Calu3 (cell line): ENCODE measurements at regions not wholly inside any gene's neighbourhood (a gene's known extent, or its start where the extent isn't known, plus 50 kb on each side); places are given as distances from the start of the nearest gene placed in this dataset.

Experiments
- BruUV-seq: library from RNA; stranded (reverse); fragments of 400-500 nt; replicated peaks from 2 replicates; lab custom pipeline; 2021; lab: Mats Ljungman, UMichigan
- CTCF ChIA-PET: fragments of 300-600 bp; sonication (Branson Sonifier 250); formaldehyde crosslinking; loops from one replicate; lab custom pipeline; 2022; ENCODE audit warnings: antibody characterized with exemption; lab: Charles Lee
- DNase-seq: peaks from one replicate; pipeline ENCODE4 v3.0.0; 2022
- H3K27ac Mint-ChIP-seq: one replicate; pipeline ENCODE4 v1.8.0; 2022; ENCODE audit warnings: mixed read lengths; ENCODE audit not compliant: unreplicated experiment
- H3K27me3 Mint-ChIP-seq: one replicate; pipeline ENCODE4 v1.8.0; 2022; ENCODE audit warnings: mixed read lengths; ENCODE audit not compliant: unreplicated experiment
- H3K36me3 Mint-ChIP-seq: one replicate; pipeline ENCODE4 v1.8.0; 2022; ENCODE audit warnings: mild to moderate bottlenecking, moderate library complexity, mixed read lengths; ENCODE audit not compliant: insufficient read depth, unreplicated experiment
- H3K4me1 Mint-ChIP-seq: one replicate; pipeline ENCODE4 v1.8.0; 2022; ENCODE audit warnings: mild to moderate bottlenecking, low read depth, mixed read lengths; ENCODE audit not compliant: unreplicated experiment
- H3K4me3 Mint-ChIP-seq: one replicate; pipeline ENCODE4 v1.8.0; 2022; ENCODE audit warnings: mild to moderate bottlenecking, low read depth, moderate library complexity, mixed read lengths; ENCODE audit not compliant: unreplicated experiment
- H3K9me3 Mint-ChIP-seq: one replicate; pipeline ENCODE4 v1.8.0; 2022; ENCODE audit warnings: low read depth, mixed read lengths; ENCODE audit not compliant: unreplicated experiment
- intact Hi-C: fragments of 100-400 bp; cut with micrococcal nuclease; formaldehyde crosslinking; loops from one replicate; pipeline ENCODE4 v1.10.0; 2022; ENCODE audit not compliant: unreplicated experiment
- TF ChIP-seq, protein P1 (sequence below): fragments of 200-600 bp; IDR thresholded peaks from one replicate; pipeline ENCODE4 v1.8.0; 2022; ENCODE audit warnings: antibody characterized with exemption; ENCODE audit not compliant: unreplicated experiment

DNA sequence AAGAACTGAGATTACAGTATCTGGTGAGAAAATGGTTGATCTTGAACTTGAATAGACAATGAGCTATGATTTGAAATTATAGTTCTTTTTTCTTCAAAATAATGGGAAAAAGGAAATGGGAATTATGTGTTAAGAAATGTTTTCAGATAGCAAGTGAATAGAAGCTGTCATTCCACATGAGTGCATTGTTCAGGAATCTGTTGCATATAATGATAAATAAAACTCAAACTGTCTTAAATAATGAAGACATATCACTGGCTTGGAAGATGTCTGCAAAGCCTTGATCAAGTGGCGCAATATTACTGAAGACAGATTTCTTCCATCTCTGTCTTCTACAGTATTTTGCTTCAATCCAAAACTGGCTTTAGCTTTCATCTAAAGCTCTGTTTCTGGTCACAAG is 479.3 kb upstream of the ZFP42 start:
- CTCF ChIA-PET: no interaction called here
- no peak overlapping the region for H3K27ac Mint-ChIP-seq
- H3K27me3 Mint-ChIP-seq: no peaks in the 10 kb centered on the region
- H3K4me1 Mint-ChIP-seq: peaks cover 13% of the 10 kb centered on the region
- BruUV-seq: no TSS peak
- H3K36me3 Mint-ChIP-seq: no peaks in the 10 kb centered on the region
- intact Hi-C loops: no loop called here
- TF ChIP-seq, protein P1, sequence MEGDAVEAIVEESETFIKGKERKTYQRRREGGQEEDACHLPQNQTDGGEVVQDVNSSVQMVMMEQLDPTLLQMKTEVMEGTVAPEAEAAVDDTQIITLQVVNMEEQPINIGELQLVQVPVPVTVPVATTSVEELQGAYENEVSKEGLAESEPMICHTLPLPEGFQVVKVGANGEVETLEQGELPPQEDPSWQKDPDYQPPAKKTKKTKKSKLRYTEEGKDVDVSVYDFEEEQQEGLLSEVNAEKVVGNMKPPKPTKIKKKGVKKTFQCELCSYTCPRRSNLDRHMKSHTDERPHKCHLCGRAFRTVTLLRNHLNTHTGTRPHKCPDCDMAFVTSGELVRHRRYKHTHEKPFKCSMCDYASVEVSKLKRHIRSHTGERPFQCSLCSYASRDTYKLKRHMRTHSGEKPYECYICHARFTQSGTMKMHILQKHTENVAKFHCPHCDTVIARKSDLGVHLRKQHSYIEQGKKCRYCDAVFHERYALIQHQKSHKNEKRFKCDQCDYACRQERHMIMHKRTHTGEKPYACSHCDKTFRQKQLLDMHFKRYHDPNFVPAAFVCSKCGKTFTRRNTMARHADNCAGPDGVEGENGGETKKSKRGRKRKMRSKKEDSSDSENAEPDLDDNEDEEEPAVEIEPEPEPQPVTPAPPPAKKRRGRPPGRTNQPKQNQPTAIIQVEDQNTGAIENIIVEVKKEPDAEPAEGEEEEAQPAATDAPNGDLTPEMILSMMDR: no peak
- DNase-seq: no peak
- H3K4me3 Mint-ChIP-seq: no peak overlapping the region
- H3K9me3 Mint-ChIP-seq: no peaks in the 10 kb centered on the region

- Mint-ChIP-seq H3K9me3 (no peaks in the 10 kb centered on the region), H3K27me3 (no peaks in the 10 kb centered on the region), H3K36me3 (no peaks in the 10 kb centered on the region), H3K4me1 (peaks cover 2% of the 10 kb centered on the region), H3K27ac (no peak overlapping the region), H3K4me3 (no peak overlapping the region)
- no peak for DNase-seq
- TF ChIP-seq, protein P1: no peak
- CTCF ChIA-PET: no interaction called here
- BruUV-seq: no TSS peak
- intact Hi-C loops: no loop called here
These were observed 453.9 kb upstream of the ZFP42 start for GRCh38 chr4:187541666-187542065.

DNA sequence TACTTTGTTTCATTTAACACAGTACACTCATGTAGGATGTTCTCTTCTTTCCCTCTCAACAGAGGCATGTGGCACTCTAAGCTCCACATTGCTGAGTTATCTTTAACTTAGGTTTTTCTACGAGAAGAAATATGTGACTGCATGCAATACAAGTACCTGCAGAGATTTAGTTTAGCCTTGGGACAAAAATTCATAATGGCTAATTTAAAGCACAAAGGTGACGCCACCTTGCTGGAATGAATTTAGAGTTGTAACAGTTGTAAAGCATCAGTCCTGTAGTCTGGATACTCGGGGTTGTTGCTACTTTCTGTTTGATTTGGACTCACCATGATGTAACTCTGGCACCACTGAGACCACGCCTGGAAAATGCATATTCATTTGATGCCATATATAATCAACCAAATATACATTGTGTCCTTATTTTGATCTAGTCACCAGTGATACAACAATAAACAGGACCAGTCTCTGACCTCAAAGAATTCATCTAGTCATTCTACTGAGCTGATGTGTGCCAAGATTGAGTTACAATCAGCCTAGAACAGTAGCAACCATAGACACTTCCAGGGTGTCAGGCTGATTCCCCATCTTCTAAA is 451.0 kb upstream of the ZFP42 start:
- Mint-ChIP-seq H3K27me3 (no peaks in the 10 kb centered on the region), H3K4me1 (peaks cover 17% of the 10 kb centered on the region), H3K4me3 (no peak overlapping the region), H3K27ac (no peak overlapping the region), H3K9me3 (no peaks in the 10 kb centered on the region), H3K36me3 (no peaks in the 10 kb centered on the region)
- CTCF ChIA-PET: no interaction called here
- no TSS peak for BruUV-seq
- intact Hi-C loops: loop anchor here (2.0 kb wide), 1 partner anchor 26 kb away; no protein-coding TSS in a partner anchor
- TF ChIP-seq, protein P1: no peak
- no peak for DNase-seq

- TF ChIP-seq, protein P1: no peak
- H3K9me3 Mint-ChIP-seq: no peaks in the 10 kb centered on the region
- peak overlapping the region; percentile 67 for H3K27ac Mint-ChIP-seq
- CTCF ChIA-PET: interaction anchor here (1.1 kb wide), 1 partner anchor 59 kb away, joined by 3 read pairs; no protein-coding TSS in a partner anchor
- peaks cover 26% of the 10 kb centered on the region for H3K4me1 Mint-ChIP-seq
- H3K36me3 Mint-ChIP-seq: no peaks in the 10 kb centered on the region
- no peak overlapping the region for H3K4me3 Mint-ChIP-seq
- no peaks in the 10 kb centered on the region for H3K27me3 Mint-ChIP-seq
- no TSS peak for BruUV-seq
- DNase-seq: peak; percentile 30
- intact Hi-C loops: no loop called here
These were observed 448.3 kb upstream of the ZFP42 start for GRCh38 chr4:187547316-187547715.
